GM12892 (cell line): ENCODE measurements at regions not wholly inside any gene's neighbourhood (a gene's known extent, or its start where the extent isn't known, plus 50 kb on each side); places are given as distances from the start of the nearest gene placed in this dataset.

Experiments
- POLR2A ChIP-seq: IDR thresholded peaks from 2 replicates; pipeline ENCODE4 v1.6.1; 2011; ENCODE audit warnings: low read depth, low read length, control low read depth
- POLR2AphosphoS5 ChIP-seq: IDR thresholded peaks from 2 replicates; pipeline ENCODE4 v1.6.1; 2011; ENCODE audit warnings: low read depth, low read length, control low read depth

- TF ChIP-seq POLR2A, result no peak
- no peak for TF ChIP-seq POLR2AphosphoS5
Measured at GRCh38 chr10:130807096-130807495, 504.4 kb downstream of the TCERG1L start.
